ENCODE measurements at regions not wholly inside any gene's neighbourhood (a gene's known extent, or its start where the extent isn't known, plus 50 kb on each side); places are given as distances from the start of the nearest gene placed in this dataset.

GRCh38 chr12:105975351-105975750 lies 163.4 kb downstream of the NUAK1 start:
- no peak for DNase-seq

- DNase-seq: no peak
Observed at GRCh38 chr12:105977236-105977635, 161.5 kb downstream of the NUAK1 start.

- DNase-seq: no peak
Observed at GRCh38 chr12:105977652-105978051, 161.1 kb downstream of the NUAK1 start.

GRCh38 chr12:105978276-105978675 lies 160.5 kb downstream of the NUAK1 start:
- no peak for DNase-seq

GRCh38 chr12:105978686-105979085 lies 160.1 kb downstream of the NUAK1 start:
- DNase-seq: no peak

GRCh38 chr12:105980085-105980484 lies 158.7 kb downstream of the NUAK1 start:
- DNase-seq: no peak

GRCh38 chr12:105980533-105980932 lies 158.2 kb downstream of the NUAK1 start:
- DNase-seq: no peak

GRCh38 chr12:105982022-105982421 lies 156.7 kb downstream of the NUAK1 start:
- DNase-seq: no peak

GRCh38 chr12:105983622-105984320 lies 155.0 kb downstream of the NUAK1 start:
- DNase-seq: no peak

GRCh38 chr12:105985383-105985782 lies 153.4 kb downstream of the NUAK1 start:
- DNase-seq: no peak

GRCh38 chr12:105986779-105987684 lies 151.7 kb downstream of the NUAK1 start:
- no peak for DNase-seq

- DNase-seq: no peak
Observed at GRCh38 chr12:105987685-105988035, 151.1 kb downstream of the NUAK1 start.

- no peak for DNase-seq
Observed at GRCh38 chr12:105992849-105993740, 145.7 kb downstream of the NUAK1 start.

GRCh38 chr12:105993766-105994555 lies 144.8 kb downstream of the NUAK1 start:
- DNase-seq: no peak

- DNase-seq: no peak
Observed at GRCh38 chr12:105995961-105996431, 142.8 kb downstream of the NUAK1 start.

GRCh38 chr12:105998561-105998960 lies 140.2 kb downstream of the NUAK1 start:
- DNase-seq: no peak

- DNase-seq: no peak
Observed at GRCh38 chr12:106000382-106001104, 138.2 kb downstream of the NUAK1 start.

GRCh38 chr12:106001105-106001836 lies 137.5 kb downstream of the NUAK1 start:
- no peak for DNase-seq

- DNase-seq: no peak
Observed at GRCh38 chr12:106001837-106002218, 136.9 kb downstream of the NUAK1 start.

- DNase-seq: no peak
Observed at GRCh38 chr12:106003297-106003696, 135.5 kb downstream of the NUAK1 start.

GRCh38 chr12:106004289-106004688 lies 134.5 kb downstream of the NUAK1 start:
- DNase-seq: no peak

Data from activated CD4-positive, alpha-beta T cell treated with anti-CD3 and anti-CD28 coated beads for 48 hours (primary cell).